Nephron progenitor cell (in vitro differentiated cells): ENCODE measurements at regions not wholly inside any gene's neighbourhood (a gene's known extent, or its start where the extent isn't known, plus 50 kb on each side); places are given as distances from the start of the nearest gene placed in this dataset.
A peak's percentile ranks its signal among the peaks of the same experiment; 100 is the strongest.

Experiments
- DNase-seq: peaks from one replicate; pipeline ENCODE4 v3.0.0; 2021
- H3K27ac Mint-ChIP-seq: 2 replicates; pipeline ENCODE4 v1.8.0; 2021; ENCODE audit warnings: mild to moderate bottlenecking, moderate library complexity, mixed read lengths
- H3K27me3 Mint-ChIP-seq: 2 replicates; pipeline ENCODE4 v1.8.0; 2021; ENCODE audit warnings: mild to moderate bottlenecking, low read depth, mixed read lengths; ENCODE audit not compliant: poor library complexity
- H3K36me3 Mint-ChIP-seq: 2 replicates; pipeline ENCODE4 v1.8.0; 2021; ENCODE audit warnings: low read depth, mixed read lengths
- H3K4me1 Mint-ChIP-seq: 2 replicates; pipeline ENCODE4 v1.8.0; 2021; ENCODE audit warnings: mixed read lengths
- H3K4me3 Mint-ChIP-seq: 2 replicates; pipeline ENCODE4 v1.8.0; 2021; ENCODE audit warnings: mild to moderate bottlenecking, moderate library complexity, mixed read lengths
- H3K9me3 Mint-ChIP-seq: 2 replicates; pipeline ENCODE4 v1.8.0; 2021; ENCODE audit warnings: mild to moderate bottlenecking, moderate library complexity, mixed read lengths
- CTCF ChIP-seq: fragments of 200-600 bp; sonication (generic); IDR thresholded peaks from 2 replicates; pipeline ENCODE4 v1.5.0; 2021; ENCODE audit warnings: antibody characterized with exemption

GRCh38 chr6:26149240-26149639, 62.0 kb downstream of the HFE start:
- Mint-ChIP-seq H3K27ac (no peak overlapping the region), H3K27me3 (no peaks in the 10 kb centered on the region), H3K4me3 (no peak overlapping the region), H3K9me3 (peaks cover 11% of the 10 kb centered on the region), H3K4me1 (peaks cover 5% of the 10 kb centered on the region), H3K36me3 (peaks cover 6% of the 10 kb centered on the region)
- DNase-seq = no peak
- TF ChIP-seq CTCF = no peak

GRCh38 chr6:26152226-26153101, 65.2 kb downstream of the HFE start:
- H3K36me3 Mint-ChIP-seq = peaks cover 6% of the 10 kb centered on the region
- no peak overlapping the region for H3K4me3 Mint-ChIP-seq
- TF ChIP-seq CTCF = no peak
- H3K27ac Mint-ChIP-seq = no peak overlapping the region
- no peaks in the 10 kb centered on the region for H3K27me3 Mint-ChIP-seq
- H3K9me3 Mint-ChIP-seq = peaks cover 6% of the 10 kb centered on the region
- DNase-seq = no peak
- peaks cover 18% of the 10 kb centered on the region for H3K4me1 Mint-ChIP-seq

GRCh38 chr6:26155061-26155930, 68.1 kb downstream of the HFE start:
- H3K4me1 Mint-ChIP-seq = peaks cover 26% of the 10 kb centered on the region
- peak overlapping the region; percentile 98 for H3K27ac Mint-ChIP-seq
- H3K9me3 Mint-ChIP-seq = no peaks in the 10 kb centered on the region
- peak overlapping the region; percentile 98 for H3K4me3 Mint-ChIP-seq
- H3K36me3 Mint-ChIP-seq = no peaks in the 10 kb centered on the region
- H3K27me3 Mint-ChIP-seq = peaks cover 4% of the 10 kb centered on the region
- TF ChIP-seq CTCF = no peak
- DNase-seq = peak; percentile 39

GRCh38 chr6:26156105-26156849, 69.0 kb downstream of the HFE start:
- Mint-ChIP-seq H3K36me3 (no peaks in the 10 kb centered on the region), H3K4me3 (peak overlapping the region; percentile 98), H3K27ac (peak overlapping the region; percentile 98), H3K4me1 (peaks cover 32% of the 10 kb centered on the region), H3K9me3 (no peaks in the 10 kb centered on the region), H3K27me3 (peaks cover 4% of the 10 kb centered on the region)
- DNase-seq = peak; percentile 80
- TF ChIP-seq CTCF = no peak

- DNase-seq = peak; percentile 78
- Mint-ChIP-seq H3K4me1 (peaks cover 35% of the 10 kb centered on the region), H3K4me3 (peak overlapping the region; percentile 98), H3K9me3 (no peaks in the 10 kb centered on the region), H3K27me3 (peaks cover 4% of the 10 kb centered on the region), H3K27ac (peak overlapping the region; percentile 98), H3K36me3 (no peaks in the 10 kb centered on the region)
- no peak for TF ChIP-seq CTCF
Measured at GRCh38 chr6:26156850-26157250, 69.6 kb downstream of the HFE start.
